ENCODE measurements at regions not wholly inside any gene's neighbourhood (a gene's known extent, or its start where the extent isn't known, plus 50 kb on each side); places are given as distances from the start of the nearest gene placed in this dataset.

GRCh38 chr5:87539839-87540238 is 127.1 kb upstream of the CCNH start (continued):
- TF ChIP-seq ZBTB40 (IDR thresholded peaks at IDR 0.05; ENCODE audit: borderline replicate concordance) = no peak
- TF ChIP-seq ATF2 (IDR thresholded peaks at IDR 0.05; ENCODE audit: low read length) = no peak
- no peak for TF ChIP-seq USF2 (IDR thresholded peaks at IDR 0.05; ENCODE audit: borderline replicate concordance, low read depth, low read length)
- TF ChIP-seq NRF1 (conservative IDR thresholded peaks at IDR 0.05; ENCODE audit: low read depth, low read length) = no peak
- no peak for TF ChIP-seq E2F8 (IDR thresholded peaks at IDR 0.05; ENCODE audit: low read depth, partially characterized antibody)
- TF ChIP-seq PAX8 (IDR thresholded peaks at IDR 0.05) = no peak

Measured in GM12878 (cell line).